AG04449 (cell line): ENCODE measurements at regions not wholly inside any gene's neighbourhood (a gene's known extent, or its start where the extent isn't known, plus 50 kb on each side); places are given as distances from the start of the nearest gene placed in this dataset.

Experiments
- CTCF ChIA-PET: fragments of 350-600 bp; formaldehyde crosslinking; extraction: SDS; loops from one replicate; lab custom pipeline; 2021; ENCODE audit warnings: antibody characterized with exemption; lab: Yijun Ruan, JAX
- POLR2A ChIA-PET: fragments of 400-600, 350-600 bp; formaldehyde crosslinking; extraction: SDS; loops from one replicate; lab custom pipeline; 2020; ENCODE audit warnings: antibody characterized with exemption, inconsistent platforms; lab: Yijun Ruan, JAX
- DNase-seq: peaks from one replicate; pipeline ENCODE4 v3.0.0-alpha.2; 2010; ENCODE audit warnings: low read depth, low spot score
- H3K4me3 ChIP-seq: 2 replicates; pipeline ENCODE4 v1.5.1; 2011; ENCODE audit warnings: low read depth, mild to moderate bottlenecking, control low read depth, low read length
- TF ChIP-seq, protein P1 (sequence below): IDR thresholded peaks from one replicate; pipeline ENCODE4 v1.5.1; 2011; ENCODE audit warnings: mild to moderate bottlenecking, moderate library complexity, low read length, control low read depth, inconsistent platforms; ENCODE audit not compliant: insufficient read depth; ENCODE audit errors: missing control alignments

DNA sequence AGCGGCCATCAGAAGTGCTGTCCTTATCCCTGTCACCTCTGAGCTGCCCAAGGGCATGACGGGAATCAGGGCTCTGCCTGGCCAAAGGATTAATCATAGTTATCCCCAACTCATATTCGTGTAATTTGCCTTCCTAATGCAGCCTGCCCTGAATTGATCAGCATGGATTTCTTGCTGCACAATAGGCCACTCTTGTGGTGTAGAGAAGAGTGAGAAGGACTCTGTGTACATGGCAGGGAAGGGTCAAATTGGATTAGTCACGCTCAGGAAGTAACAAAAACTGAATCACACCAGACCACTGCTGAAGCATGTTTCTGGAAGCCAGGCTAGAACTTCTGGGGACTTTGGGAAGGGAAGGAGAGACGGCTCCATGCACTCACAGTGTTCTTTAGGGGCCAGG, 227.0 kb downstream of the BUB3 start:
- no peak for DNase-seq
- H3K4me3 ChIP-seq = no peak overlapping the region
- POLR2A ChIA-PET = no interaction called here
- CTCF ChIA-PET = interaction anchor here (1.0 to 1.8 kb wide), 5 partner anchors 16 to 338 kb away, joined by 3 to 9 read pairs (median 6); no protein-coding TSS in a partner anchor
- TF ChIP-seq, protein P1, sequence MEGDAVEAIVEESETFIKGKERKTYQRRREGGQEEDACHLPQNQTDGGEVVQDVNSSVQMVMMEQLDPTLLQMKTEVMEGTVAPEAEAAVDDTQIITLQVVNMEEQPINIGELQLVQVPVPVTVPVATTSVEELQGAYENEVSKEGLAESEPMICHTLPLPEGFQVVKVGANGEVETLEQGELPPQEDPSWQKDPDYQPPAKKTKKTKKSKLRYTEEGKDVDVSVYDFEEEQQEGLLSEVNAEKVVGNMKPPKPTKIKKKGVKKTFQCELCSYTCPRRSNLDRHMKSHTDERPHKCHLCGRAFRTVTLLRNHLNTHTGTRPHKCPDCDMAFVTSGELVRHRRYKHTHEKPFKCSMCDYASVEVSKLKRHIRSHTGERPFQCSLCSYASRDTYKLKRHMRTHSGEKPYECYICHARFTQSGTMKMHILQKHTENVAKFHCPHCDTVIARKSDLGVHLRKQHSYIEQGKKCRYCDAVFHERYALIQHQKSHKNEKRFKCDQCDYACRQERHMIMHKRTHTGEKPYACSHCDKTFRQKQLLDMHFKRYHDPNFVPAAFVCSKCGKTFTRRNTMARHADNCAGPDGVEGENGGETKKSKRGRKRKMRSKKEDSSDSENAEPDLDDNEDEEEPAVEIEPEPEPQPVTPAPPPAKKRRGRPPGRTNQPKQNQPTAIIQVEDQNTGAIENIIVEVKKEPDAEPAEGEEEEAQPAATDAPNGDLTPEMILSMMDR = no peak

DNA sequence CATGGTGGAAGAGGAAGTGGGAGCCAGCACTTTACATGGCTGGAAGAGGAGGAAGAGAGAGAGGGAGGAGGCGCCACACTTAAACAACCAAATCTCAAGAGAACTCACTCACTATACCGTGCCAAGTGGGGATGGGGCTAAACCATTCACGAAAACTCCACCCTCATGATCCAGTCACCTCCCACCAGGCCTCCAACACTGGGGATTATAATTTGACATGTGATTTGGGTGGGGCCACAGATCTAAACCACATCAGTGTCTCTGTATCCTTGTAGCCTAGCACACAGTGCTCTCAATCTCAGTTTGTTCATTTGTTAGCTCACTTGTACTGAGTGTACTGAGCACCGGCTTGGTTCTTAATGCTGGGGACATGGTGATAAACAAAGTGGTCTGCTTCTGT, 228.3 kb downstream of the BUB3 start:
- no peak for DNase-seq

DNA sequence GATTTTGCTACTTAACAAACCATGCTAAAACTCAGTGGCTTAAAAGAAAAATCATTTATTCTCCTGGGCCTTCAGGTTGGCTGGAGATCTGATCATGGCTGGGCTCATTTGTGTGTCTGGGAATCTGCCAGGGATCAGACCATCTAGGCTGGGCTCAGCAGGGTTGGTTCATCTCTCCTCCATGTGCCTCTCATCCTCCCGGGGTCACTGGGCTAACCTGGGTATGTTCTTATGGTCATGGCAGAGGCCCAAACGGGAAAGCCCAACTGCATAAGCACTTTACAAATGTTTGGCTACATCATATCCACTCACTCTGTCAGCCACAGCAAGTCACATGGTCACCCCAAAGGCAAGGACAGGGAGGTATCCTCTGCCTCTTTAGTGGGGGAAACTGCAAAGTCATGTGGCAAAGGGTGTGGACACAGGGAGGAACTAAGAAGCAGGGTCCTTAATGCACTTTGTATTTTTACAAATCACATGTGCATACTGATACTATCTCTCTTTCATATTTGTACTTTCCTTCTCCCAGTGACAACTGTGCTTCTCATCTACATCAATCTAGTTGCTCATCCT, 231.4 kb downstream of the BUB3 start:
- CTCF ChIA-PET = no interaction called here
- no peak overlapping the region for H3K4me3 ChIP-seq
- no peak for DNase-seq
- POLR2A ChIA-PET = no interaction called here
- TF ChIP-seq, protein P1 = no peak

More for the DNA sequence above, 228.3 kb downstream of the BUB3 start:
- ChIA-PET CTCF (no interaction called here), POLR2A (no interaction called here)
- no peak overlapping the region for H3K4me3 ChIP-seq
- TF ChIP-seq, protein P1 = no peak

DNA sequence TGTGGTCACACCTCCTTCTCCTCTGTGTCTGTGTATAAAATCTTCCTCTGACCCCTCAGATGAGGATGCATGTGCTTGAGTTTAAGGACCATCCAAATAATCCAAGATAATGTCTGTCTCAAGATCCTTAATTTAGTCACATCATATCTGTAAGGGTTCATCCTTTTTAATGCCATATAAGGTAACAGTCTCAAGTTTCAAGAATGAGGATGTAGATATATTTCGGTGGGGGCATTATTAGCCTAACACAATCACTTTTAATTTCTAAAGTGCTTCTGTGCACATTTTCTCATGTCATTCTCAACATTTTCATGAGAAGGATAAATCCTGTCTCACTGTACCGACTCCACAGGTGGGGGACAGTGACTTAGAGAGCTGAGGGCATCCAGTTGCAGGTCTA, 235.3 kb downstream of the BUB3 start:
- ChIA-PET CTCF (interaction anchor here (1.1 kb wide), 1 partner anchor 169 kb away, joined by 3 read pairs; no protein-coding TSS in a partner anchor), POLR2A (no interaction called here)
- TF ChIP-seq, protein P1 = no peak
- no peak for DNase-seq
- no peak overlapping the region for H3K4me3 ChIP-seq

DNA sequence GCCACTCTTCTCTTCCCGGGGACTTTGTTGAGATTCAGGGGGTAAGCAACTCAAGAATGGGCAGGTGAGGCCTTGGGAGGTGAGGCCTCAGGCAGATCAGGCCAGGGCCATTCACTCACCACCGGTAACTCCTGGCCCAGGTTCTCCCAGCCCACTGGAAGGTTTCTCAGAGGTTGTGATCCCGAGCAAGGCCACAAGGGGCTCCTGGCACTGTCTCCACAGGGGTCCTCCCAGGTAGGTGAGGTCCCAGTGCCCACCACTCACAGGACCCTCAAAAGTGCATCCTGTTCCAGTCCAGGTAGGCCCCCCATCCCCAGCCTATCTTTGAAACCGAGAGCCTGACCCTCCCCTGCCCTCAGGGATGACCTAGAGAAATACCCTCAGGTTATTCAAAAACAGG, 236.1 kb downstream of the BUB3 start:
- DNase-seq = no peak
- H3K4me3 ChIP-seq = no peak overlapping the region
- ChIA-PET POLR2A (no interaction called here), CTCF (interaction anchor here (1.1 kb wide), 1 partner anchor 168 kb away, joined by 3 read pairs; no protein-coding TSS in a partner anchor)
- TF ChIP-seq, protein P1 = no peak

DNA sequence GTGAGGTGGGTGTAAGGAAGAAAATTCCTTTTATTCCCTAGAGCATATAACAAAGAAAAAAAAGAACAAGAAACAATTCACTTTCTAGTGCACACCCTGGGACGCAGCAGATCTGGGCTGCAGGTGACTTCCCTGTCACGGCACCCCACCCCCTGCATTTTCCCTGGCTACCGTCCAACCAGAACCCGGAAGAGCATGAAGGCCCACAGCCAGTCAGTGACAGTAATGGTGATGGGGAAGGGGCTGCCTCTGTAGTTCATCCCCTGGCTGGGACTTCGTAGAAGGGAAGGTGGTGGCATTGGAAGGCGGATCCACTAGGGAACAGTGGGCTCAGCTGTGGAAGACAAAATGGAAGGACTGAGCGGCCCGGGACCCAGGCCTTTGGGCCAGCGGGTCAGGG, 236.7 kb downstream of the BUB3 start:
- POLR2A ChIA-PET = no interaction called here
- TF ChIP-seq, protein P1 = no peak
- CTCF ChIA-PET = no interaction called here
- DNase-seq = no peak
- no peak overlapping the region for H3K4me3 ChIP-seq
